ENCODE measurements at regions not wholly inside any gene's neighbourhood (a gene's known extent, or its start where the extent isn't known, plus 50 kb on each side); places are given as distances from the start of the nearest gene placed in this dataset.

- H2AFZ ChIP-seq (ENCODE audit: low read depth, low read length) = no peak overlapping the region
- H3K27me3 ChIP-seq (ENCODE audit: control insufficient read depth in 1 of 2, insufficient read depth in 1 of 2, low read length in 2 of 2) = no peaks in the 10 kb centered on the region
- no peak overlapping the region for H3K4ac ChIP-seq (ENCODE audit: low read depth in 1 of 2, low read length in 2 of 2)
- 100% methylated on average over 2 of the region's 3 CpGs for WGBS
- no peaks in the 10 kb centered on the region for H3K9me3 ChIP-seq (ENCODE audit: control insufficient read depth, low read length)
- no peak overlapping the region for H3K4me2 ChIP-seq (ENCODE audit: low read length, poor library complexity, severe bottlenecking)
- H3K4me3 ChIP-seq (ENCODE audit: insufficient read depth in 1 of 2, low read depth in 1 of 2, low read length in 2 of 2) = no peak overlapping the region
- no peaks in the 10 kb centered on the region for H3K79me1 ChIP-seq (replicated peaks; ENCODE audit: low read length, poor library complexity, severe bottlenecking)
- no peak overlapping the region for H2BK15ac ChIP-seq (ENCODE audit: low read depth, poor library complexity, severe bottlenecking)
- no peaks in the 10 kb centered on the region for H3K4me1 ChIP-seq (ENCODE audit: control insufficient read depth, insufficient read depth, low read depth, low read length)
- H3K18ac ChIP-seq (ENCODE audit: low read depth in 1 of 2, low read length in 2 of 2) = no peak overlapping the region
- DNase-seq = no peak
- H3K27ac ChIP-seq (ENCODE audit: low read length, poor library complexity, severe bottlenecking) = no peak overlapping the region
- no peak overlapping the region for H3K14ac ChIP-seq (ENCODE audit: low read length in 2 of 2)
- no peak overlapping the region for H2BK120ac ChIP-seq (ENCODE audit: low read depth, low read length)
- H2BK5ac ChIP-seq (ENCODE audit: low read depth, low read length, poor library complexity, severe bottlenecking) = no peak overlapping the region
- no peak overlapping the region for H4K91ac ChIP-seq (ENCODE audit: low read length)
- H2BK12ac ChIP-seq (ENCODE audit: low read length in 2 of 2) = no peak overlapping the region
- H4K8ac ChIP-seq (ENCODE audit: low read length) = no peak overlapping the region
- H3K36me3 ChIP-seq (ENCODE audit: control insufficient read depth in 1 of 2, insufficient read depth in 2 of 2, low read depth in 1 of 2, low read length in 2 of 2) = no peaks in the 10 kb centered on the region
- H3K23ac ChIP-seq (ENCODE audit: low read length in 2 of 2) = no peak overlapping the region
- H3K9ac ChIP-seq (ENCODE audit: low read length) = no peak overlapping the region
- no peak overlapping the region for H2AK5ac ChIP-seq (ENCODE audit: low read length, severe bottlenecking)
Measured at GRCh38 chr5:67617051-67617450, 420.5 kb upstream of the CD180 start.

GRCh38 chr5:67612961-67613360, 416.4 kb upstream of the CD180 start:
- Histone ChIP-seq H3K9ac (ENCODE audit: low read length) (no peak overlapping the region), H3K23ac (ENCODE audit: low read length in 2 of 2) (no peak overlapping the region), H2AK5ac (ENCODE audit: low read length, severe bottlenecking) (no peak overlapping the region), H3K4me1 (ENCODE audit: control insufficient read depth, insufficient read depth, low read depth, low read length) (no peaks in the 10 kb centered on the region), H3K4me3 (ENCODE audit: insufficient read depth in 1 of 2, low read depth in 1 of 2, low read length in 2 of 2) (no peak overlapping the region), H2BK15ac (ENCODE audit: low read depth, poor library complexity, severe bottlenecking) (no peak overlapping the region), H3K18ac (ENCODE audit: low read depth in 1 of 2, low read length in 2 of 2) (no peak overlapping the region), H3K9me3 (ENCODE audit: control insufficient read depth, low read length) (no peaks in the 10 kb centered on the region), H3K36me3 (ENCODE audit: control insufficient read depth in 1 of 2, insufficient read depth in 2 of 2, low read depth in 1 of 2, low read length in 2 of 2) (no peaks in the 10 kb centered on the region), H3K4me2 (ENCODE audit: low read length, poor library complexity, severe bottlenecking) (no peak overlapping the region), H2AFZ (ENCODE audit: low read depth, low read length) (no peak overlapping the region), H2BK120ac (ENCODE audit: low read depth, low read length) (no peak overlapping the region), H4K8ac (ENCODE audit: low read length) (no peak overlapping the region), H3K27me3 (ENCODE audit: control insufficient read depth in 1 of 2, insufficient read depth in 1 of 2, low read length in 2 of 2) (no peaks in the 10 kb centered on the region), H2BK5ac (ENCODE audit: low read depth, low read length, poor library complexity, severe bottlenecking) (no peak overlapping the region), H3K79me1 (replicated peaks; ENCODE audit: low read length, poor library complexity, severe bottlenecking) (no peaks in the 10 kb centered on the region), H3K4ac (ENCODE audit: low read depth in 1 of 2, low read length in 2 of 2) (no peak overlapping the region), H3K14ac (ENCODE audit: low read length in 2 of 2) (no peak overlapping the region), H3K27ac (ENCODE audit: low read length, poor library complexity, severe bottlenecking) (no peak overlapping the region), H4K91ac (ENCODE audit: low read length) (no peak overlapping the region), H2BK12ac (ENCODE audit: low read length in 2 of 2) (no peak overlapping the region)
- 96% methylated on average over 2 of the region's 4 CpGs for WGBS
- no peak for DNase-seq

GRCh38 chr5:67610186-67610912, 413.8 kb upstream of the CD180 start:
- Histone ChIP-seq H3K36me3 (ENCODE audit: control insufficient read depth in 1 of 2, insufficient read depth in 2 of 2, low read depth in 1 of 2, low read length in 2 of 2) (no peaks in the 10 kb centered on the region), H3K27ac (ENCODE audit: low read length, poor library complexity, severe bottlenecking) (no peak overlapping the region), H3K23ac (ENCODE audit: low read length in 2 of 2) (no peak overlapping the region), H3K4me1 (ENCODE audit: control insufficient read depth, insufficient read depth, low read depth, low read length) (no peaks in the 10 kb centered on the region), H2BK5ac (ENCODE audit: low read depth, low read length, poor library complexity, severe bottlenecking) (no peak overlapping the region), H2BK120ac (ENCODE audit: low read depth, low read length) (no peak overlapping the region), H2BK12ac (ENCODE audit: low read length in 2 of 2) (no peak overlapping the region), H4K8ac (ENCODE audit: low read length) (no peak overlapping the region), H3K4ac (ENCODE audit: low read depth in 1 of 2, low read length in 2 of 2) (no peak overlapping the region), H2AK5ac (ENCODE audit: low read length, severe bottlenecking) (no peak overlapping the region), H3K4me2 (ENCODE audit: low read length, poor library complexity, severe bottlenecking) (no peak overlapping the region), H2BK15ac (ENCODE audit: low read depth, poor library complexity, severe bottlenecking) (no peak overlapping the region), H3K27me3 (ENCODE audit: control insufficient read depth in 1 of 2, insufficient read depth in 1 of 2, low read length in 2 of 2) (peaks cover 0 to 11% of the 10 kb centered on the region in 2 experiments), H4K91ac (ENCODE audit: low read length) (no peak overlapping the region), H3K79me1 (replicated peaks; ENCODE audit: low read length, poor library complexity, severe bottlenecking) (no peaks in the 10 kb centered on the region), H3K4me3 (ENCODE audit: insufficient read depth in 1 of 2, low read depth in 1 of 2, low read length in 2 of 2) (no peak overlapping the region), H2AFZ (ENCODE audit: low read depth, low read length) (no peak overlapping the region), H3K18ac (ENCODE audit: low read depth in 1 of 2, low read length in 2 of 2) (no peak overlapping the region), H3K9me3 (ENCODE audit: control insufficient read depth, low read length) (no peaks in the 10 kb centered on the region), H3K9ac (ENCODE audit: low read length) (no peak overlapping the region), H3K14ac (ENCODE audit: low read length in 2 of 2) (no peak overlapping the region)
- WGBS = 87% methylated on average over 6 of the region's 6 CpGs
- no peak for DNase-seq

GRCh38 chr5:67607958-67608357, 411.4 kb upstream of the CD180 start:
- Histone ChIP-seq H3K23ac (ENCODE audit: low read length in 2 of 2) (no peak overlapping the region), H3K18ac (ENCODE audit: low read depth in 1 of 2, low read length in 2 of 2) (no peak overlapping the region), H2AFZ (ENCODE audit: low read depth, low read length) (no peak overlapping the region), H3K9me3 (ENCODE audit: control insufficient read depth, low read length) (peaks cover 5% of the 10 kb centered on the region), H3K79me1 (replicated peaks; ENCODE audit: low read length, poor library complexity, severe bottlenecking) (no peaks in the 10 kb centered on the region), H3K9ac (ENCODE audit: low read length) (no peak overlapping the region), H3K14ac (ENCODE audit: low read length in 2 of 2) (no peak overlapping the region), H4K91ac (ENCODE audit: low read length) (no peak overlapping the region), H3K4me1 (ENCODE audit: control insufficient read depth, insufficient read depth, low read depth, low read length) (no peaks in the 10 kb centered on the region), H2AK5ac (ENCODE audit: low read length, severe bottlenecking) (no peak overlapping the region), H2BK5ac (ENCODE audit: low read depth, low read length, poor library complexity, severe bottlenecking) (no peak overlapping the region), H2BK12ac (ENCODE audit: low read length in 2 of 2) (no peak overlapping the region), H2BK15ac (ENCODE audit: low read depth, poor library complexity, severe bottlenecking) (no peak overlapping the region), H3K27ac (ENCODE audit: low read length, poor library complexity, severe bottlenecking) (no peak overlapping the region), H3K36me3 (ENCODE audit: control insufficient read depth in 1 of 2, insufficient read depth in 2 of 2, low read depth in 1 of 2, low read length in 2 of 2) (no peaks in the 10 kb centered on the region), H2BK120ac (ENCODE audit: low read depth, low read length) (no peak overlapping the region), H3K4ac (ENCODE audit: low read depth in 1 of 2, low read length in 2 of 2) (no peak overlapping the region), H3K27me3 (ENCODE audit: control insufficient read depth in 1 of 2, insufficient read depth in 1 of 2, low read length in 2 of 2) (peaks cover 0 to 16% of the 10 kb centered on the region in 2 experiments), H3K4me2 (ENCODE audit: low read length, poor library complexity, severe bottlenecking) (no peak overlapping the region), H3K4me3 (ENCODE audit: insufficient read depth in 1 of 2, low read depth in 1 of 2, low read length in 2 of 2) (no peak overlapping the region), H4K8ac (ENCODE audit: low read length) (no peak overlapping the region)
- 71% methylated on average over 2 of the region's 5 CpGs for WGBS
- DNase-seq = no peak
